ENCODE measurements at regions not wholly inside any gene's neighbourhood (a gene's known extent, or its start where the extent isn't known, plus 50 kb on each side); places are given as distances from the start of the nearest gene placed in this dataset.
"Not testable (repeated sequence)": the region's sequence is repeated elsewhere in the genome, so short reads cannot be mapped to it uniquely, and the experiment has no call there.

DNA sequence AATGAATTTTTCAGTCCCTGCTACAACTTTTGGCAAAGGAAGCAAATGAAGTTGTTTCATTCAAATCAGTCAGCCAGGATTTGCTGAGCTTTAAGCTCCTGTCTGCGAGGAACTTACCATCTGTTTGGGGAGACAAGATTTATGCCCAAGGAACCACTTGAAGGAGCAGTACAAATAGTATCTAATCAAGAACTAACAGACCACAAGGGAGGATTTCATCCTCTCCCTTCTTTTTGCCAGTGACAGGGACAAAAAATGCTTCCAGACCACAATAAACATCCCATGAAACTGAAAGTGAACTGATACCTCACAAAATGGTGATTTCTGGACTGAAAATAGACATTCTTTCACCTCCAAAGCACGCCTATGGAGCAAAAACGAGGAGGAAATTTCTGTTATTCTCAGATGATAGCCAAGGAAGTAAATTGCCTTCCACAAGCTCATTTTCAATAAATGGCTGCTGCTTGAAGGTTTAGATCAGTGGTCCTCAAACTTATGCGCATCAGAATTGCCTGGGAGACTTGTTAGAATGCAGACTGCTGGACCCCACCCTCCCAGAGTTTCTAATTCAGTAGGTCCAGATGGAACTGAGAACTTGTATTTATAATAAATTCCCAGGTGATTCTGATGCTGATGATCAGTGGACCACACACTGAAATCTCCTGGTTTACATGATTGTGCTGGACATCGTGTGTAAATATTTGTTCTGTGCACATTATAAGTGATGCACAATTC lies 202.4 kb upstream of the GADL1 start:
- DNase-seq (ENCODE audit: low read depth, low spot score): no peak

DNA sequence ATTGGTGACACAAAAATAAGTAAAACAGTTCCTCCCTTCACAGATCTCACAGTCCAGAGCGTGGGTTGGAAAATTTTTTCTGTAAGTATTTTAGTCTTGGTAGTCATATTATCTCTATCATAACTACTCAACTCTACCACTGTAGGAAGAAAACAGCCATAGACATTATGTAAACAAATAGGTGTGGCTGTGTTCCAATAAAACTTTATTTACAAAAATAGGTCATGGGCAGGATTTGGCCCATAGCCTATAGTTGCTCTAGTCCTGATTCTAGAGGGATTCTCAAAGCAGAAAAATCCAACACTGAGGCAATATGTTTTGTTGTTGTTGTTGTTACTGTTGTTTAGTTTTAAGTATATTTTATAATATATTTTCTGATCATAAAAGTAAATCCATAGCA lies 206.1 kb upstream of the GADL1 start:
- DNase-seq (ENCODE audit: low read depth, low spot score): no peak

DNA sequence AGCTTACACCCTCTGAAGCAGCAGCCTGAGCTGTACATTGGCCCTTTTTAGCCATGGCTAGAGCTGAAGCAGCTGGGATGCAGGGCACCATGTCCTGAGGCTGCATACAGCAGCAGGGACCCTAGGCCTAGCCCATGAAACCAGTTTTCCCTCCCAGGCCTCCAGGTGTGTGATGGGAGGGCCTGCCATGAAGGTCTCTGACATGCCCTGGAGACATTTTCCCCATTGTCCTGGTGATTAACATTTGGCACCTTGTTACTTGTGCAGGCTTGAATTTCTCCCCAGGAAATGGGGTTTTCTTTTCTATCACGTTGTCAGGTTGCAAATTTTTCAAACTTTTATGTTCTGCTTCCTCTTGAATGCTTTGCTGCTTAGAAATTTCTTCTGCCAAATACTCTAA lies 206.8 kb upstream of the GADL1 start:
- not testable (repeated sequence) for DNase-seq (ENCODE audit: low read depth, low spot score)

DNA sequence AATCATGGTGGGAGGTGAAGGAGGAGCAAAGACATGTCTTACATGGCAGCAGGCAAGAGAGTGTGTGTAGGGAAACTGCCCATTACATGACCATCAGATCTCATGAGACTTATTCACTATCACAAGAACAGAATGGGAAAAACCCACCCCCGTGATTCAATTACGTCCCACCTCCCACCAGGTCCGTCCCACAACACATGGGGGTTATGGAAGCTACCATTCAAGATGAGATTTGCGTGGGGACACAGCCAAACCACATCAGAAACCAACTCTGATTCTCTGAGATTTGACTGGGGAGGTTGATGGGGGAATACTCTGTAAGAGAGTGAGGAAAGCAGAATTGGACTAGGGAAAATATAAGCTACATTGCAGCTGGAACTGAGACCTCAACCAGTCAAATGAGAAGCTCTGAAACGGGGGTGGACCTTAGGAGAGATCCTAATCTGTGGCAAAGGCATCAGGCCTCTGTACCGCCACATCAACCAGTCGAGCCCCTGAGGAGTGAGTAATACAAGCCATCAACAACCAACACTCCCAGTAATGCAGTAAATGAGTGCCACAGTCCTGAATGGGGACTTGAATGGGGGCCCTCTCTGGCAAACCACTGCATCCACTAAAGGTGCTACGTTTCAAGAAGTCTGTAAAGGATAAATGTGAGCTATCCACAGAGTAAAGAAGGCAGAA lies 207.9 kb upstream of the GADL1 start:
- DNase-seq (ENCODE audit: low read depth, low spot score): no peak

DNA sequence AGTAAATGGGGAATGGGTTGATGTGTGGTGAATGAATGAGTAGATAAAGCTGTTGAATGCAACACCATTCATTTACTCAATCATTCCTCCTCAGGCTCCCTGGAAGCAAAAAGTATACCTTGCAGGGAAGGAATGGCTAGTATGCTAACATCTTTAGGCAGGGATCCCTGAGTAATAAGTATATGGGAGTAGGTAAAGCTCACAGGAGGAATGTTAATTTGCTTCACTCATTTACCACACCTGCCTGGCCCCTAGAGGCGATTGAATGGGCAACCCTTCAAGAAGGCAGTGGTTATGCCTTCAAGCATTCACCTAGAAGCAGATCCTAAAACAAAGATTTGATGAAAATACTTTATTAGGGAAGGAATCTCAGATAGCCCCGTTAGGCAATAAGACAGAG lies 208.7 kb upstream of the GADL1 start:
- no peak for DNase-seq (ENCODE audit: low read depth, low spot score)

DNA sequence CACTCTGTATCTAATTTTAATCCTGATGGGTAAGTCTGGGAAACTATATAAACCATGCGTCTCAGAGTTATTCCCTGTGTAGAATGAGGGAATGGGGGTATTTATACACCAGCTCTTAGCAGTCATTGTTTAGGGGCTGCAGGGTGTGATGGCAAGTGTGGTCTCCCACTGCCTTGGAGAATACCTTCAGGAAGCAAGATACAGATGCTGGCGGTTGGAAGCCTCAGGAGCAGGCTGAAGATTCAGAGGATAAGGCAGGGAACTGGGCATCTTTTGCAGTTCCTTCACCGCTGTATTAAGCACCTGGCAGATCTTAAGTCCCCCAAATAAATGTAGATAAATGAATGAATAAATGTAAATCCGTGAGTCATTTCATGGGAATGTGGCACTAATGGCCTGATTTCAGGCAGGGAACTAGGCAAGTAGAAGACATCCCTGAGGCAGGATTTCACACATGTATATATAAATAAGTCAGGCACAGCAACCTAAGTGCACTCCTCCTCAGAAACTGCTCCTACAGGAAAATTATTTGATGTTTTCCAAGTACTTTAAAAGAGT lies 209.2 kb upstream of the GADL1 start:
- no peak for DNase-seq (ENCODE audit: low read depth, low spot score)

DNA sequence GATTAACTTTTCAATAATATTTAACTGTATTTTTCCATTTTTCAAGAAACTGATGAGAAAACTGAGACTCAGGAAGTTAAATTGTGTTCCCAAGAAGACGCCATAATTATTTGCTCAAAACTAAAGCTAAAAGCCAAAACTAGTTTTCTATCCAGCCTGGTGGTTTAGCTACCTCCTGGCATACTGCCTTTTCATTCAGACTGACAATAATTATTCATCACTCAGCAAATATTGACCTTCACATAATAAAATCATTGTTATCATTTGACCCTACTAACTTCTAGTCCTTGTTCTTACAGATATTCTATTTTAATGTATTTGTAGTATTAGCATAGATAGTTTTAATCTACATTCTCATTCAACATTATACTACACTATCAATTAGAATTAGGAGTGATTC lies 210.6 kb upstream of the GADL1 start:
- no peak for DNase-seq (ENCODE audit: low read depth, low spot score)

DNA sequence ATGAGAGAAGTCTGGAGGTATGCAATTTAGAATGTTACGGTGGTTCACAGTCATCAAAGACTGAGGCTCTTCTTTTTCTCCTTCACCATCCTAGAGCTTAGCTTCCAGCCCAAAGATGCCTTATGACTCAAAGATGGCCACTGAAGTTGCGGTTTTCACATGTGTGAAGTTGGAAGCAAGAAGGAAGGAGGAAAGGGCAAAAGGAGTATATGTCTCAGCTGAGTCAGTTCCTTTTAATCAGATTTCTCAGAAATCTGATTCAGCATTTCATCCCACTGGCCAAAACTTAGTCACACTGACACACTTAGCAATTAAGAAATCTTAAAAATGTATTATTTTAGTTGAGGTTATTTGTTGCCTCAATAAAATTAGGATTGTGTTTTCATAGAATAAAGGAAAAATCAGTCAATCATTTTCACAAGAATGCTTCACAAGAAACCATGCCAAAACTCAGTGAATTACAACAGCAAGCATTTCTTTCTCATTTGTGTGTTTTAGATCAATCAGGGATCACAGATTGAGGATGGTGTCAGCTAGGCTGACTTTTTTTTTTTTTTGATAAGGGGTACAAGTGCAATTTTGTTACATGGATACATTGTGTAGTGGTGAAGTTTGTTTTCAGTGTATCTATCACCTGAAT lies 211.1 kb upstream of the GADL1 start:
- no peak for DNase-seq (ENCODE audit: low read depth, low spot score)

DNA sequence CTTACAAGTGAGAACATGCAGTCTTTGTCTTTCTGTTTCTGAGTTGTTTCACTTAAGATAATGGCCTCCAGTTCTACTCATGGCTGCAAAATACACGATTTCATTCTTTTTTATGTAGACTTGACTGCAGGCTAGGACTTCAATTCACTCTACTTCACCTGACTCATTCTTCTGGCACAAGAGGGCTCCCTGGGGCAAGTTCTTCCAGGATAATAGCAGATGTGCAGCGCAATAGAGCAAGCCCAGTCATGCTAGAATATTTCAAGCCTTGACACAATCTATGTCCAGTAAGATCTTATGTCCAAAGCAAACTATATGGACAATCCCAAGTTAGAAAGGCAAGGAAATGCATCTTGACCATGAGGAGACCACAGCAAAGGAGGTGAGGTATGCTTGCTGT lies 211.7 kb upstream of the GADL1 start:
- no peak for DNase-seq (ENCODE audit: low read depth, low spot score)

DNA sequence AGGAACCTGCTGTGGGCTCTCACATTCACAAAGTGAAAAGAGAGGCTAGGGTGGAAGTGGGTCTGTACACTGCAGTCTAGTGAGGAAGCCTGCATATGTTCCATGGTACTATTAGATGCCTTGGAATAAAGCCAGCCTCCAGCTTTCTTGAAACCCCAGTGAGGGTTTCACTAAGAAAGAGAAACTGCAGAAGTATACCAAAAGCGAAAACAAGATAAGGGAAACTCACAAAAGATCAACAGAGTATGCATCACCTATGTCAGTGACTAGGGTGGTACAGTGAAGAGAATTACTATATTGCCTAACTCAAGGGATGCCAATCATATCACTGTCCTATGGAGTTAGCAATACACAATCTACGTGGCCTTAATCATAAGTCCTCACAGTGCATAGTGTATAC lies 212.5 kb upstream of the GADL1 start:
- DNase-seq (ENCODE audit: low read depth, low spot score): no peak

DNA sequence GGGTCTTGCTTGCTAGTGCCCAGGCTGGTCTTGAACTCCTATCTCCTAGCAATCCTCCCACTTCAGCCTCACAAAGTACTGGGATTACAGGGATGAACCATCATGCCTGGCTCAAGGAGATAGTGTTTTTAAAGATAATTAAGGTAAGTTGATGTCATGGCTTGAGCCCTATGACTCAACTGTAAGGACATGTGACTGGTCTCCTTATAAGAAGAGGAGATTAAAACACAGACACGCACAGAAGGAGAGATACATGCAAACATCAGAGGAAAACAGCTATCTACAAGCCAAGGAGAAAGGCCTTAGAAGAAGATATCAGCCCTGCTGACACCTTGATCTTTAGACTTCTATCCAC lies 220.4 kb upstream of the GADL1 start:
- DNase-seq (ENCODE audit: low read depth, low spot score): no peak

DNA sequence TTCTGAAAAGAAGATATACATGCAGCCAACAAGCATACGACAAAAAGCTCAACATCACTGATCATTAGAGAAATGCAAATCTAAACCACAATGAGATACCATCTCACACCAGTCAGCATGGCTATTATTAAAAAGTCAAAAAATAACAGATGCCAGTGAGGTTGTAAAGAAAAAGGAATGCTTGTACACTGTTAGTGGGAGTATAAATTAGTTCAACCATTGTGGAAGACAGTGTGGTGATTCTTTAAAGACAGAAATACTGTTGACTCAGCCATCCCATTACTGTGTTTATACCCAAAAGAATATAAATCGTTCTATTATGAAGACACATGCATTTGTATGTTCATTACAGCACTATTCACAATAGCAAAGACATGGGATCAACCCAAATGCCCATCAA lies 221.1 kb upstream of the GADL1 start:
- DNase-seq (ENCODE audit: low read depth, low spot score): not testable (repeated sequence)

DNA sequence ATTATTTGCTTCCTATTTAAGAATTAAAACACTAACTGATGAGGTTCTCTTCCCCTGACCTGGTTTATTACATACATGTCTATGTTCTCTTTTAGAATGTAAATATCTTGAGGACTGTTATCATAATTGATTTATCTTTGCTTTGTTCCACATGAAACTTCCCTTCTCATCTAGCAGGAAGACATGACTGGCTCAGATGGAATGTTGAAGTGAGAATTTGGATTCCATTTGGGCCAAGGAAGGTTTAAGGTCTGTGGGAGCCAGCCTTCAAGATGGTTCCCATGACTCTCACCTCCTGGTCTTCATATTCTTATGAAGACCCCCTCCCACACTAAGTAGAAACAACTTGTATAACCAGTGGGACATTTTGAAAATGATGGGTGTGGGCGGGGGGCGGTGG lies 222.2 kb upstream of the GADL1 start:
- DNase-seq (ENCODE audit: low read depth, low spot score): no peak

DNA sequence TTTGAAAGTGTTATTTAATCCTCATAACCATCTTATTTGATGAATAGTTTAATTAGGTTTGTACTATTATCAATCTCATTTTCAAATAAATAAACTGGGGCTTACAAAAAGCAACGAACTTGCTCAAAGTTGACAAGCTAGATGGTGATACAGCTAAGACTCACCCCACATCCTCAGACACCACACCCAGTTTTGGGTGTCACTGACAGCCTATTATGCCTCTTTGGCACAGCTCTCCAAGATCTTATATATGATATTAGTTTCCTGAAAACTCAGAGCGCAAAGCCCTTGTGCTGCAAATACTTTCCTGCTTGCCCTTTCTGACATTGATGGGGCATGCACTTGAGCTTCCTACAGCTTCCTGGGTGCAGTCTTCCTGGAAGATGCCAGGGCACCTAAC lies 223.4 kb upstream of the GADL1 start:
- DNase-seq (ENCODE audit: low read depth, low spot score): no peak

DNA sequence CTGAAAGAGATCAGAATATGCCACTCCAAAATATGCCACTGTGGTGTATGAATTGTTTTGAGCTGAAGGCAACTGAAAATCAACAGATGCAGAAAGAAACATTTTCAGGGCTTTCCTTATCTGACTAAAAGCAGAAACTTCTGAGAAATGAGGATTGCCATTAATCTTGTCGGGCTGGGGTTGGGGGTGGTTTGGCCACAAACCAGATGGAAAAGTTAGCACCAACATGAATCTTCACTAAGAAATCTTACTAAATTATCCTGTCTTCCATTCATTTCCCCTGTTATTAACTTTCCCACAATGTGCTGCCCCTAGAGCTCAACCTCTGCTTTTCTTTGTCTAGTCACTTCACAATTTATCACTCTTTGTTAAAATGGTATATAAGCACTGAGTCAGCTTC lies 229.9 kb upstream of the GADL1 start:
- no peak for DNase-seq (ENCODE audit: low read depth, low spot score)

DNA sequence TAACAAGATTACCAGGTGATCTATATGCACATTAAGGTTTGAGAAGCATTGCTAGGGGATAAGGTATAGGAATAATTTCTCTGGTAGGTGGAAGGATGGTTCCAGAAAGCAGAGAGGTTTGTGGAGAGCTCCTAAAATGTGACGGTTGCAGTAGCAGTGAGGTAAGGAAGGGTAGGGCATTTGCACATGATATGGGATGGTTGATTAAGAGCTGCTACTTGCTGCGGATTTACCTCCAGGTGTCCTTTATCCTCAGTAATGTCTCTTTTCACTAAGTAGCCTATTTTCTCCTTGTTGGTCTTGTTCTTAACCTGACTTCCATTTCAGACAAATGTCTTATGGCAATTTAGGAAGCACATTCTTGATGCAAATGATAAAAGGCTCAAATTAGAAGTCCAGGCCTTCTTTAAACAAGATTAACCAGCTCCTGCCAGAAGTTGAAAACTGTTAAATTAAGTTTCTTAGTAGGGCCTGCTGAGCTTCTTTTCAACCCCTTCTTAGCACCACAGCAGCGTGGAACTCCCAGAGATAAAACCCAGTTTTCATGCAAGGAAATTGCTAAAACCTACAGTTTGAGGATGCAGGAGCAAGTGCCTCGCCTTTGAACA lies 231.1 kb upstream of the GADL1 start:
- DNase-seq (ENCODE audit: low read depth, low spot score): no peak

DNA sequence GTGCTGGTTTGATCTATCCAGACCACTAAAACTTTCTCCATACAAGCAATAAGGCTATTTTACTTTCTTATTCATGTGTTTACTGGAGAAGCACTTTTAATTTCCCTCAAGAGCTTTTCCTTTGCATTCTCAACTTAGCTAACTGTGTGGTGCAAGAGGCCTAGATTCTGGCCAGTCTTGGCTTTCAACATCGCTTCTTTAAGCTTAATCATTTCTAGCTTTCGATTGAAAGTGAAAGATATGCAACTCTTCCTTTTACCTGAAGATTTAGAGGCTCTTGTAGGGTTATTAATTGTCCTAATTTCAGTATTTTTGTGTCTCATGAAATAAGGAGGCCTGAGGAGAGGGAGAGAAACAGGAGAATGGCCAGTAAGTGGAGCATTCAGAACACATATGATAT lies 234.8 kb upstream of the GADL1 start:
- no peak for DNase-seq (ENCODE audit: low read depth, low spot score)

DNA sequence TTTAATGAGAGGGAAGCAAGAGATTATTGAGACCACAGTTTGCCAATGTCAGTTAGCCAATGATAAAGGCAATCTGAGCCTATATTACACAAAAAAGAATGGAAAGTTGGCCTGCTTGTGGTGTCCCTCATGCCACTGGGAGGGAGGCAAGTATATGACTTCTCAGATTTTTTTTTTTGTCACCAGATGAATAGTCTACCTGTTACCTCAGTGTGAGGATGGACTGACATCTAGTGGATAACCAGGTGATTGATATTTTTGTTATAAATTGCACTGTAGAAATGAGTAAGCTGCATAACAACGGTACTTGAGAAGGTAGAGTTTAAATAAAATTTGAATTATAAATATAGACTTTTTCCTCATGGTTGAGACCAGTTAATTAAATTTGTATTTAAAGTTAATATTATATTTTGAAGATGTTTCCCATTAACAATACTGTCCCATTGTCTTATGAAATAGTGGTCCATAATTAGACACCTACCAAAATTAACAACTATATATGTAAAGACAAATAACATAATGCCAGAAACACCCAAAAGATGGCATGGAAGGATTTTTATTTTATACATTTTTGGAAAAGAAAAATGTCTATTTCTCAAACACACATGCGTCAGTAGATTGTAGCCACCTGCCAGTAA lies 237.8 kb upstream of the GADL1 start:
- DNase-seq (ENCODE audit: low read depth, low spot score): no peak

DNA sequence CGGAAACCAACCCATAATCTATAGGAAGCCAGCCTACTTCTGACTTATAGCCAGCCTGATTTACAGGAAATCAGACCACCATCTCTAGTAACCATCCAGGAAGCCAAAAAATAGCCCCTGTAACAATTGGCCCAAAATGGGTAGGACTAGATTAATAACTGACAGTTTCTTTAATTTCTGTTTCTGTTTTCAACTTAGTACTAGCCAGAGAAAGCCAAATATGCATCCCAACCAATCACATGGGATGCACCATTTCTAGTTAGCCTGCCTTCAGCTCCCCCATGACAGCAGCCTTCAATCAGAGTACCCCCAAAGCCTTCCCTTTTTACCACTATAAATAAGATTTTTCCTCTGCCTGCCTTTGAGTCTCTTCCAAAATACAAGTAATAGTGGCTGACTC lies 239.1 kb upstream of the GADL1 start:
- DNase-seq (ENCODE audit: low read depth, low spot score): no peak

DNA sequence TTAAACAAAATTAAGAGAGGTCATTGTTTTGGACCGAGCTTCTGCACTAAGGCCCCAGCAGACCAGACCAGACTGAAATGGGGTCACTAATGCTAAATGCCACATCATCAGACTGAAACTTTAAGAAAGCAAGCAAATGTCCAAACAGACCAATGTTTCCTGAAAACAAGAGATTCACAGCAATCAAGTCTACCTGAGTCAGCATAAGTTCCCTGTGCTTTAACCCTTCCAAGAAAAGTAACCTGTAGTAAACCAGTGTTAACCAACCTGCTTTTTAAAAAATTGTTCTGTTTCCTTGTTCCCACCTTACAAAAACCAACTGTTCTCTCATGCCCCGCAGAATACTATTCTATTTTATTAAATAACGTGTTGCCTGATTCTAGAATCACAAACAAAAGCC lies 241.1 kb upstream of the GADL1 start:
- DNase-seq (ENCODE audit: low read depth, low spot score): no peak

DNA sequence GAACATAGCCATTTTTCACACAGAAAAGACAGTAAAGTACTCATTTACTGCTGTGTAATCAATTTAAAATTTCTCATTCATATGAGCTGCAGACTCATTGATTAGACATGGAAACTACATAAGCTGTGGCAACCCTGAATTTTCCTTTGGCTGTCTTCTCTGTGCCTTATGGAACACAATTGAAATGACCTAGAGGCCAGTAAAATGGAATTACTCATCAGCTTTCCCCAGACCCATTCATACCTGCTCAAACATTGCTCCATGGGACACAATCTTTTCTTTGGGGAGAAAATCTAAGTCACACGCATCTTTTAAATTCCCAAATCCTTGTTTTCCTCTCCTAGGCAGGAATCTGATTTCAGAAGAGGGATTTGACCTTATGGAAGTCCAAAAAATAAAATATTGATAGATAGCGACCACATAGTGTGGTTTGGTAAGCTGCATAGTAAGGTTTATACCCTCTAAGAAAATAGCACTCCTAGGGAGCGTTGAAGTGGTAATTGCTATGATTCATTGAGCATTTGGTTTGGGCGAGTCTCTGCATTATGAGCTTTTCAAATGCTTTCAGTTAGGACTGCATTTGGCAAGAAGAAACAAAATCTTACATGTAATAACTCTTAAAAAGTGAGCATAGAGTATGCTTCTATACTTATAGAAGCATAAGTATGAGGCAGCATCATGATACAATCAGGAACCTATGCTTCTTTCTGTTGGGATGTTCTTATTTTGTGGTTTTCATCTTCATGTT lies 243.4 kb upstream of the GADL1 start:
- DNase-seq (ENCODE audit: low read depth, low spot score): no peak
